H1 (cell line): ENCODE measurements at regions not wholly inside any gene's neighbourhood (a gene's known extent, or its start where the extent isn't known, plus 50 kb on each side); places are given as distances from the start of the nearest gene placed in this dataset.

Source experiments
- CTCF ChIA-PET: fragments of 300-600 bp; sonication (Branson Sonifier 250); formaldehyde crosslinking; loops from one replicate; lab custom pipeline; 2021; ENCODE audit not compliant: partially characterized antibody; lab: Charles Lee
- POLR2A ChIA-PET: fragments of 300-600 bp; sonication (Branson Sonifier 250); formaldehyde crosslinking; loops from one replicate; lab custom pipeline; 2021; ENCODE audit warnings: inconsistent platforms; ENCODE audit not compliant: partially characterized antibody; lab: Charles Lee
- DNase-seq, 2 experiments: peaks; one replicate each; pipeline versions ENCODE4 v3.0.0 to v3.0.0-alpha.2; 2010 to 2022; ENCODE audit warnings: low spot score in 2 of 2, low read depth in 1 of 2, mixed read lengths in 1 of 2
- FAIRE-seq: peaks from 2 replicates; lab custom pipeline; 2011; peaks lifted over from hg19 to GRCh38; lab: Jason Lieb, UNC
- H2AFZ ChIP-seq: 2 replicates; pipeline ENCODE4 v1.8.1; 2012; ENCODE audit warnings: low read length, inconsistent platforms
- H2AK5ac ChIP-seq: 2 replicates; pipeline ENCODE4 v1.6.1; 2013; ENCODE audit warnings: low read depth, low read length
- H2BK120ac ChIP-seq: replicated peaks from 2 replicates; pipeline ENCODE3; 2013; ENCODE audit warnings: low read depth, low read length, inconsistent platforms
- H2BK12ac ChIP-seq: 2 replicates; pipeline ENCODE4 v1.6.1; 2013; ENCODE audit warnings: low read depth, low read length
- H2BK15ac ChIP-seq: 2 replicates; pipeline ENCODE4 v1.6.1; 2013; ENCODE audit warnings: low read length
- H2BK20ac ChIP-seq: 2 replicates; pipeline ENCODE4 v1.6.1; 2013; ENCODE audit warnings: low read length
- H2BK5ac ChIP-seq: 2 replicates; pipeline ENCODE4 v1.6.1; 2013; ENCODE audit warnings: low read depth, low read length
- H3K14ac ChIP-seq: 2 replicates; pipeline ENCODE4 v1.6.1; 2013; ENCODE audit warnings: inconsistent platforms; ENCODE audit not compliant: insufficient read length
- H3K18ac ChIP-seq: 2 replicates; pipeline ENCODE4 v1.6.1; 2013; ENCODE audit warnings: low read length; ENCODE audit errors: extremely low read depth
- H3K23ac ChIP-seq: 2 replicates; pipeline ENCODE4 v1.6.1; 2013; ENCODE audit warnings: inconsistent platforms; ENCODE audit not compliant: insufficient read length
- H3K23me2 ChIP-seq: 2 replicates; pipeline ENCODE4 v1.6.1; 2013; ENCODE audit warnings: low read depth, low read length
- H3K27ac ChIP-seq: 2 replicates; pipeline ENCODE4 v1.6.1; 2011; ENCODE audit warnings: low read depth, low read length, inconsistent platforms
- H3K27me3 ChIP-seq, 4 experiments: replicated peaks in 1 of 4; 1 replicate in 1 of 4; 2 replicates in 3 of 4; pipeline versions ENCODE4 v1.6.1 to v1.8.1; 2011 to 2013; ENCODE audit warnings: low read length in 3 of 4, mild to moderate bottlenecking in 3 of 4, inconsistent platforms in 2 of 4, mixed read lengths in 2 of 4, moderate library complexity in 1 of 4; ENCODE audit not compliant: control insufficient read depth in 3 of 4, insufficient read depth in 3 of 4; ENCODE audit errors: extremely low read depth in 1 of 4
- H3K36me3 ChIP-seq, 4 experiments: 2 replicates each; pipeline versions ENCODE4 v1.6.1 to v1.8.1; 2011 to 2013; ENCODE audit warnings: mild to moderate bottlenecking in 4 of 4, low read length in 3 of 4, moderate library complexity in 2 of 4, control low read depth in 1 of 4, inconsistent platforms in 1 of 4; ENCODE audit not compliant: insufficient read depth in 4 of 4, control insufficient read depth in 2 of 4
- H3K4ac ChIP-seq: replicated peaks from 2 replicates; pipeline ENCODE3; 2013; ENCODE audit warnings: low read length, low read depth, mixed read lengths, inconsistent platforms; ENCODE audit not compliant: insufficient read length
- H3K4me1 ChIP-seq, 4 experiments: replicated peaks in 1 of 4; 1 replicate in 1 of 4; 2 replicates in 3 of 4; pipeline versions ENCODE4 v1.6.1 to v1.8.1; 2011 to 2013; ENCODE audit warnings: low read length in 3 of 4, inconsistent platforms in 2 of 4, mixed read lengths in 1 of 4; ENCODE audit not compliant: insufficient read depth in 4 of 4, control insufficient read depth in 3 of 4
- H3K4me2 ChIP-seq, 2 experiments: 2 replicates each; pipeline versions ENCODE4 v1.6.1 to v1.8.1; 2011 to 2013; ENCODE audit warnings: low read depth in 2 of 2, low read length in 2 of 2, control low read depth in 1 of 2, inconsistent platforms in 1 of 2, mild to moderate bottlenecking in 1 of 2; ENCODE audit not compliant: insufficient read depth in 1 of 2
- H3K4me3 ChIP-seq, 4 experiments: fragments of 200-600, 300-600 bp in 1 of 4; sonication (generic), shearing (Covaris generic), sonication (Bioruptor Twin) in 1 of 4; 2 replicates each; pipeline versions ENCODE4 v1.5.1 to v1.8.1; 2011 to 2016; ENCODE audit warnings: low read length in 4 of 4, low read depth in 3 of 4, control low read depth in 2 of 4, inconsistent platforms in 2 of 4, mild to moderate bottlenecking in 2 of 4, mixed read lengths in 1 of 4, moderate library complexity in 1 of 4; ENCODE audit not compliant: insufficient read depth in 2 of 4; ENCODE audit errors: extremely low read depth in 1 of 4
- H3K56ac ChIP-seq: replicated peaks from 2 replicates; pipeline ENCODE3; 2013; ENCODE audit warnings: low read depth, mild to moderate bottlenecking, mixed read lengths, low read length, inconsistent platforms; ENCODE audit not compliant: insufficient read length
- H3K79me1 ChIP-seq: 2 replicates; pipeline ENCODE4 v1.6.1; 2013; ENCODE audit warnings: low read depth, low read length, control low read depth
- H3K79me2 ChIP-seq, 2 experiments: 2 replicates each; pipeline versions ENCODE4 v1.6.1 to v1.8.1; 2012 to 2013; ENCODE audit warnings: low read length in 2 of 2, mild to moderate bottlenecking in 2 of 2, inconsistent platforms in 1 of 2; ENCODE audit not compliant: insufficient read depth in 2 of 2, control insufficient read depth in 1 of 2
- H3K9ac ChIP-seq, 4 experiments: replicated peaks in 1 of 4; 1 replicate in 1 of 4; 2 replicates in 3 of 4; pipeline versions ENCODE4 v1.6.1 to v1.8.1; 2011 to 2013; ENCODE audit warnings: low read depth in 3 of 4, low read length in 3 of 4, control low read depth in 2 of 4, mild to moderate bottlenecking in 2 of 4, moderate library complexity in 2 of 4, inconsistent platforms in 1 of 4; ENCODE audit errors: extremely low read depth in 1 of 4
- H3K9me3 ChIP-seq, 2 experiments: 2 replicates each; pipeline versions ENCODE4 v1.6.1 to v1.8.1; 2012 to 2013; ENCODE audit warnings: mild to moderate bottlenecking in 2 of 2, moderate library complexity in 2 of 2, control low read depth in 1 of 2, inconsistent platforms in 1 of 2, low read depth in 1 of 2, low read length in 1 of 2, mixed read lengths in 1 of 2; ENCODE audit not compliant: insufficient read depth in 2 of 2
- H4K20me1 ChIP-seq, 2 experiments: replicated peaks in 1 of 2; 2 replicates each; pipeline versions ENCODE3 to v1.8.1; 2011 to 2013; ENCODE audit warnings: inconsistent platforms in 2 of 2, low read length in 2 of 2, mild to moderate bottlenecking in 1 of 2; ENCODE audit not compliant: insufficient read depth in 2 of 2, control insufficient read depth in 1 of 2
- H4K5ac ChIP-seq: 2 replicates; pipeline ENCODE4 v1.6.1; 2013; ENCODE audit warnings: low read length, low read depth, mixed read lengths, inconsistent platforms; ENCODE audit not compliant: insufficient read length
- H4K8ac ChIP-seq: 2 replicates; pipeline ENCODE4 v1.8.0; 2013; ENCODE audit warnings: mild to moderate bottlenecking, moderate library complexity, low read length, inconsistent platforms; ENCODE audit not compliant: insufficient read depth; ENCODE audit errors: extremely low read depth
- H4K91ac ChIP-seq: replicated peaks from 2 replicates; pipeline ENCODE3; 2013; ENCODE audit warnings: low read length, mixed read lengths, inconsistent platforms; ENCODE audit not compliant: insufficient read length
- ATF3 ChIP-seq: IDR thresholded peaks from 2 replicates; pipeline ENCODE4 v1.6.1; 2011; ENCODE audit warnings: low read depth, mild to moderate bottlenecking, low read length; ENCODE audit not compliant: insufficient read depth
- BCL11A ChIP-seq, 2 experiments: IDR thresholded peaks; one replicate each; pipeline ENCODE4 v1.6.1; 2011; ENCODE audit warnings: low read depth in 2 of 2, low read length in 2 of 2, mild to moderate bottlenecking in 2 of 2
- CHD2 ChIP-seq: IDR thresholded peaks from 2 replicates; pipeline ENCODE4 v1.6.1; 2012; ENCODE audit warnings: low read length, improper control_type of control experiment
- EP300 ChIP-seq, 2 experiments: IDR thresholded peaks; 1 replicate in 1 of 2; 2 replicates in 1 of 2; pipeline ENCODE4 v1.6.1; 2011 to 2012; ENCODE audit warnings: low read depth in 2 of 2, low read length in 2 of 2, mild to moderate bottlenecking in 2 of 2, borderline replicate concordance in 1 of 2, inconsistent platforms in 1 of 2, moderate library complexity in 1 of 2
- NRF1 ChIP-seq: IDR thresholded peaks from 2 replicates; pipeline ENCODE4 v1.6.1; 2011; ENCODE audit warnings: mild to moderate bottlenecking, low read depth, low read length, improper control_type of control experiment
- PHF8 ChIP-seq: fragments of 200-600 bp; sonication (generic); conservative IDR thresholded peaks from 2 replicates; pipeline ENCODE4 v1.7.1; 2012; ENCODE audit warnings: low read depth, mild to moderate bottlenecking, inconsistent platforms, low read length, moderate library complexity
- POU5F1 ChIP-seq: IDR thresholded peaks from 2 replicates; pipeline ENCODE4 v1.6.1; 2011; ENCODE audit warnings: low read depth, mild to moderate bottlenecking, low read length, moderate library complexity
- RFX5 ChIP-seq: IDR thresholded peaks from 2 replicates; pipeline ENCODE4 v1.6.1; 2011; ENCODE audit warnings: low read depth, low read length, improper control_type of control experiment, borderline replicate concordance
- SIN3A ChIP-seq, 2 experiments: IDR thresholded peaks in 1 of 2; conservative IDR thresholded peaks in 1 of 2; 2 replicates each; pipeline ENCODE4 v1.6.1; 2011 to 2012; ENCODE audit warnings: low read length in 2 of 2, improper control_type of control experiment in 1 of 2, low read depth in 1 of 2, mild to moderate bottlenecking in 1 of 2
- SP1 ChIP-seq: IDR thresholded peaks from 2 replicates; pipeline ENCODE4 v1.6.1; 2011; ENCODE audit warnings: low read depth, low read length
- SP2 ChIP-seq: IDR thresholded peaks from 2 replicates; pipeline ENCODE4 v1.6.1; 2012; ENCODE audit warnings: mild to moderate bottlenecking, low read length, inconsistent platforms
- SRF ChIP-seq: IDR thresholded peaks from 2 replicates; pipeline ENCODE4 v1.6.1; 2011; ENCODE audit warnings: mild to moderate bottlenecking, low read depth, low read length, moderate library complexity
- TAF7 ChIP-seq: optimal IDR thresholded peaks from 2 replicates; pipeline ENCODE3; 2011; ENCODE audit warnings: low read depth, mild to moderate bottlenecking, inconsistent platforms, low read length, moderate library complexity, borderline replicate concordance
- TCF12 ChIP-seq: IDR thresholded peaks from 2 replicates; pipeline ENCODE4 v1.6.1; 2011; ENCODE audit warnings: low read depth, mild to moderate bottlenecking, low read length
- WGBS, 2 experiments: shearing (Covaris generic) in 1 of 2; methylation state at CpG; one replicate each; pipeline versions ENCODE4 v1.1.6 to v1.1.7; 2013 to 2015; ENCODE audit warnings: low lambda C conversion rate in 2 of 2, mixed read lengths in 2 of 2, inconsistent platforms in 1 of 2, low coverage in 1 of 2, missing lambda C conversion rate in 1 of 2; ENCODE audit not compliant: insufficient replicate concordance in 2 of 2, insufficient coverage in 1 of 2, insufficient read length in 1 of 2; ENCODE audit errors: extremely low coverage in 1 of 2, missing lambda C conversion rate in 1 of 2; 5-methylcytosine and 5-hydroxymethylcytosine counted together

DNA sequence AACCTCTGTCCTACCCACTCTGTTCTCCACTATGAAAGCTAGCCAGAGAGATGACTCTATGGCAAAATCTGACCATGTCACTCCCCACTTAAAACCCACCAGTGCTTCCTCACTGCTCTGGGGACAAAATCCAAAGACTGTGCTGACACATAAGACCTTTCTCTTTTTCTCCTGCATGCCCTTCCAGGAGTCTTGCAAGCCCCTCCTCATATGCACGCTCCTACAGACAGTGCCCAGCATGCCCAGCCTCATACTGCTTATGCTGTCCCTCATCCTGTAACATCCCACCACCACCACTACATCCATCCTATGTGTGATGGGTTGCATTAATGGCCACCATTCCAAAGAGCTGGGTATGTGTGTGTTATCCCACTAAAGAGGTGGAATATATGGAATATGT lies 118.3 kb downstream of the BUD13 start:
- H2BK20ac ChIP-seq = no peak overlapping the region
- H3K27me3 ChIP-seq = no peaks in the 10 kb centered on the region
- H3K9me3 ChIP-seq = 0 out of 4 replicates have a peak, but pooled peaks cover 0 to 4% of the 10 kb centered on the region in 2 experiments
- no peak overlapping the region for H3K4ac ChIP-seq
- no peak overlapping the region for H3K56ac ChIP-seq
- WGBS, 2 experiments = 84% methylated on average over 1 of the region's 1 CpG; no CpG with 5 or more reads in 1 of the 2 experiments
- H2BK5ac ChIP-seq = no peak overlapping the region
- peaks cover 1% of the 10 kb centered on the region; the same call in 1 of the 2 replicates for H3K23me2 ChIP-seq
- no peak overlapping the region for H3K9ac ChIP-seq
- H4K5ac ChIP-seq = no peak overlapping the region
- no peaks in the 10 kb centered on the region for H3K36me3 ChIP-seq
- no peaks in the 10 kb centered on the region for H3K79me1 ChIP-seq
- H3K79me2 ChIP-seq = no peaks in the 10 kb centered on the region
- H3K27ac ChIP-seq = no peak overlapping the region
- FAIRE-seq (no peak), DNase-seq (no peak)
- H2BK15ac ChIP-seq = no peak overlapping the region
- no peak overlapping the region for H2BK120ac ChIP-seq
- no peak overlapping the region for H3K23ac ChIP-seq
- H3K18ac ChIP-seq = no peak overlapping the region
- no peak overlapping the region for H2BK12ac ChIP-seq
- H3K14ac ChIP-seq = no peak overlapping the region
- ChIA-PET CTCF (interaction anchor here (0.6 to 2.3 kb wide), 5 partner anchors 9 to 95 kb away, joined by 3 to 9 read pairs (median 7); no protein-coding TSS in a partner anchor), POLR2A (interaction anchor here (1.4 kb wide), 1 partner anchor 33 kb away, joined by 5 read pairs; no protein-coding TSS in a partner anchor)
- no peak overlapping the region for H4K8ac ChIP-seq
- H3K4me3 ChIP-seq = no peak overlapping the region
- no peak overlapping the region for H4K91ac ChIP-seq
- H2AK5ac ChIP-seq = no peak overlapping the region
- peaks cover 0 to 7% (median 3%) of the 10 kb centered on the region in 4 experiments; a peak in 3 of 7 replicates for H3K4me1 ChIP-seq
- H3K4me2 ChIP-seq = no peak overlapping the region
- no peak overlapping the region for H2AFZ ChIP-seq
- H4K20me1 ChIP-seq = no peaks in the 10 kb centered on the region
- TF ChIP-seq SP2 (no peak), SRF (no peak), SP1 (no peak), SIN3A (conservative IDR thresholded peaks at IDR 0.05 in 1 of 2, IDR thresholded peaks at IDR 0.05 in 1 of 2; ENCODE audit: low read depth in 1 of 2, low read length in 2 of 2) (no peak), TCF12 (no peak), POU5F1 (no peak), ATF3 (no peak), EP300 (IDR thresholded peaks at IDR 0.05; ENCODE audit: borderline replicate concordance in 1 of 2, low read depth in 2 of 2, low read length in 2 of 2) (no peak), PHF8 (no peak), CHD2 (no peak), BCL11A (IDR thresholded peaks at IDR 0.05; ENCODE audit: low read depth in 2 of 2, low read length in 2 of 2) (no peak), TAF7 (no peak), NRF1 (no peak), RFX5 (no peak)
